GM19025 (cell line): ENCODE measurements at regions not wholly inside any gene's neighbourhood (a gene's known extent, or its start where the extent isn't known, plus 50 kb on each side); places are given as distances from the start of the nearest gene placed in this dataset.
"Not testable (repeated sequence)": the region's sequence is repeated elsewhere in the genome, so short reads cannot be mapped to it uniquely, and the experiment has no call there.

Experiments
- ATAC-seq: cut with Tn5 transposase; IDR thresholded peaks from one replicate; pipeline ENCODE4 v1.9.1; 2021; ENCODE audit warnings: mild to moderate bottlenecking, low read depth, moderate library complexity; ENCODE audit not compliant: unreplicated experiment

- ATAC-seq, result no peak
Observed at GRCh38 chr13:31385540-31385939, 185.8 kb downstream of the B3GLCT start.

- no peak for ATAC-seq
Observed at GRCh38 chr13:31394506-31394905, 194.7 kb downstream of the B3GLCT start.

GRCh38 chr13:31395090-31395489 is 195.3 kb downstream of the B3GLCT start:
- no peak for ATAC-seq

GRCh38 chr13:31399690-31400089 is 199.9 kb downstream of the B3GLCT start:
- ATAC-seq, result no peak

- not testable (repeated sequence) for ATAC-seq
Observed at GRCh38 chr13:31403711-31404110, 203.9 kb downstream of the B3GLCT start.

GRCh38 chr13:31408927-31409326 is 209.2 kb downstream of the B3GLCT start:
- ATAC-seq, result no peak

GRCh38 chr13:31409678-31410356 is 210.0 kb downstream of the B3GLCT start:
- ATAC-seq, result no peak

GRCh38 chr13:31413516-31413915 is 213.7 kb downstream of the B3GLCT start:
- ATAC-seq, result no peak

- ATAC-seq, result no peak
Observed at GRCh38 chr13:31416066-31416465, 216.3 kb downstream of the B3GLCT start.

- ATAC-seq, result no peak
Observed at GRCh38 chr13:31418186-31418585, 218.4 kb downstream of the B3GLCT start.

- ATAC-seq, result no peak
Observed at GRCh38 chr13:31421756-31422155, 222.0 kb downstream of the B3GLCT start.

GRCh38 chr13:31424130-31424729 is 224.5 kb downstream of the B3GLCT start:
- peak; percentile 94 for ATAC-seq

GRCh38 chr13:31426395-31426794 is 226.6 kb downstream of the B3GLCT start:
- ATAC-seq, result no peak

- no peak for ATAC-seq
Observed at GRCh38 chr13:31427151-31428100, 227.7 kb downstream of the B3GLCT start.

GRCh38 chr13:31431722-31432137 is 232.0 kb downstream of the B3GLCT start:
- no peak for ATAC-seq

- no peak for ATAC-seq
Observed at GRCh38 chr13:31433207-31433606, 233.4 kb downstream of the B3GLCT start.

GRCh38 chr13:31433746-31434145 is 234.0 kb downstream of the B3GLCT start:
- no peak for ATAC-seq

GRCh38 chr13:31434613-31435012 is 234.8 kb downstream of the B3GLCT start:
- no peak for ATAC-seq

- no peak for ATAC-seq
Observed at GRCh38 chr13:31435536-31435935, 235.8 kb downstream of the B3GLCT start.

GRCh38 chr13:31436478-31436877 is 236.7 kb downstream of the B3GLCT start:
- no peak for ATAC-seq

GRCh38 chr13:31437975-31438374 is 238.2 kb downstream of the B3GLCT start:
- no peak for ATAC-seq
